Esophagus squamous epithelium (tissue), 5 donors: ENCODE measurements at regions not wholly inside any gene's neighbourhood (a gene's known extent, or its start where the extent isn't known, plus 50 kb on each side); places are given as distances from the start of the nearest gene placed in this dataset.

Experiments
- DNase-seq: peaks from one replicate; lab custom pipeline; 2025; lab: John Stamatoyannopoulos, UW
- H3K27ac ChIP-seq, 4 donors: fragments of 200-600 bp; sonication (generic); one replicate each; pipeline ENCODE4 v1.5.1; 2016 to 2019; ENCODE audit warnings: mild to moderate bottlenecking in 1 of 4
- H3K27me3 ChIP-seq, 4 donors: fragments of 200-600 bp; sonication (generic); 1 replicate in 3 of 4; 2 replicates in 1 of 4; pipeline versions ENCODE4 v1.5.1 to v1.6.0; 2017 to 2021; ENCODE audit warnings: antibody characterized with exemption in 1 of 4
- H3K36me3 ChIP-seq, 3 donors: fragments of 200-600 bp; sonication (generic); one replicate each; pipeline ENCODE4 v1.5.1; 2016 to 2019
- H3K4me1 ChIP-seq, 3 donors: fragments of 200-600 bp; sonication (generic); one replicate each; pipeline ENCODE4 v1.5.1; 2017 to 2019
- H3K4me3 ChIP-seq, 4 donors: fragments of 200-600 bp; sonication (generic); 1 replicate in 3 of 4; 2 replicates in 1 of 4; pipeline ENCODE4 v1.5.1; 2016 to 2019; ENCODE audit warnings: mild to moderate bottlenecking in 2 of 4, moderate library complexity in 1 of 4
- H3K9me3 ChIP-seq, 3 donors: fragments of 200-600 bp; sonication (generic); one replicate each; pipeline ENCODE4 v1.5.1; 2016 to 2019
- POLR2A ChIP-seq, 4 donors: fragments of 450-650 bp; IDR thresholded peaks; one replicate each; pipeline ENCODE4 v1.6.1; 2017; ENCODE audit warnings: antibody characterized with exemption in 4 of 4, mild to moderate bottlenecking in 4 of 4, moderate library complexity in 3 of 4
- WGBS, 2 donors: methylation state at CpG; one replicate each; pipeline ENCODE4 v1.1.5; 2018; 5-methylcytosine and 5-hydroxymethylcytosine counted together
- intact Hi-C: fragments of 100-400 bp; cut with DNase I; formaldehyde crosslinking; loops from one replicate; pipeline ENCODE4 v1.15.0; 2022
- TF ChIP-seq, protein P1 (sequence below), 6 experiments: fragments of 450-650 bp in 4 of 6; fragments of 200-600 bp in 2 of 6; sonication (generic) in 2 of 6; IDR thresholded peaks; one replicate each; pipeline ENCODE4 v1.5.1; 2016 to 2019; ENCODE audit warnings: antibody characterized with exemption in 6 of 6, mild to moderate bottlenecking in 4 of 6, moderate library complexity in 4 of 6
- donor health status: DM: yes; HTN: yes; CAD: no.

GRCh38 chr1:175814885-175815284, 71.5 kb upstream of the TNR start:
- H3K27me3 ChIP-seq = peaks cover 0 to 4% (median 0%) of the 10 kb centered on the region in 4 donors
- TF ChIP-seq, protein P1, sequence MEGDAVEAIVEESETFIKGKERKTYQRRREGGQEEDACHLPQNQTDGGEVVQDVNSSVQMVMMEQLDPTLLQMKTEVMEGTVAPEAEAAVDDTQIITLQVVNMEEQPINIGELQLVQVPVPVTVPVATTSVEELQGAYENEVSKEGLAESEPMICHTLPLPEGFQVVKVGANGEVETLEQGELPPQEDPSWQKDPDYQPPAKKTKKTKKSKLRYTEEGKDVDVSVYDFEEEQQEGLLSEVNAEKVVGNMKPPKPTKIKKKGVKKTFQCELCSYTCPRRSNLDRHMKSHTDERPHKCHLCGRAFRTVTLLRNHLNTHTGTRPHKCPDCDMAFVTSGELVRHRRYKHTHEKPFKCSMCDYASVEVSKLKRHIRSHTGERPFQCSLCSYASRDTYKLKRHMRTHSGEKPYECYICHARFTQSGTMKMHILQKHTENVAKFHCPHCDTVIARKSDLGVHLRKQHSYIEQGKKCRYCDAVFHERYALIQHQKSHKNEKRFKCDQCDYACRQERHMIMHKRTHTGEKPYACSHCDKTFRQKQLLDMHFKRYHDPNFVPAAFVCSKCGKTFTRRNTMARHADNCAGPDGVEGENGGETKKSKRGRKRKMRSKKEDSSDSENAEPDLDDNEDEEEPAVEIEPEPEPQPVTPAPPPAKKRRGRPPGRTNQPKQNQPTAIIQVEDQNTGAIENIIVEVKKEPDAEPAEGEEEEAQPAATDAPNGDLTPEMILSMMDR (IDR thresholded peaks at IDR 0.05) = no peak
- TF ChIP-seq POLR2A (IDR thresholded peaks at IDR 0.05) = no peak
- H3K27ac ChIP-seq = no peak overlapping the region
- H3K36me3 ChIP-seq = no peaks in the 10 kb centered on the region
- WGBS, 2 donors = 39 to 45% methylated on average over 3 of the region's 3 CpGs
- H3K4me1 ChIP-seq = no peaks in the 10 kb centered on the region
- no peak overlapping the region for H3K4me3 ChIP-seq
- no peak for DNase-seq
- no peaks in the 10 kb centered on the region for H3K9me3 ChIP-seq
- intact Hi-C loops = no loop called here

GRCh38 chr1:175812936-175813335, 69.5 kb upstream of the TNR start:
- peaks cover 0 to 4% (median 0%) of the 10 kb centered on the region in 4 donors for H3K27me3 ChIP-seq
- WGBS, 2 donors = 44 to 46% methylated on average over 2 of the region's 2 CpGs
- no peak overlapping the region for H3K4me3 ChIP-seq
- no peak overlapping the region for H3K27ac ChIP-seq
- H3K9me3 ChIP-seq = no peaks in the 10 kb centered on the region
- intact Hi-C loops = no loop called here
- no peaks in the 10 kb centered on the region for H3K4me1 ChIP-seq
- DNase-seq = no peak
- TF ChIP-seq POLR2A (IDR thresholded peaks at IDR 0.05) = no peak
- no peaks in the 10 kb centered on the region for H3K36me3 ChIP-seq

DNA sequence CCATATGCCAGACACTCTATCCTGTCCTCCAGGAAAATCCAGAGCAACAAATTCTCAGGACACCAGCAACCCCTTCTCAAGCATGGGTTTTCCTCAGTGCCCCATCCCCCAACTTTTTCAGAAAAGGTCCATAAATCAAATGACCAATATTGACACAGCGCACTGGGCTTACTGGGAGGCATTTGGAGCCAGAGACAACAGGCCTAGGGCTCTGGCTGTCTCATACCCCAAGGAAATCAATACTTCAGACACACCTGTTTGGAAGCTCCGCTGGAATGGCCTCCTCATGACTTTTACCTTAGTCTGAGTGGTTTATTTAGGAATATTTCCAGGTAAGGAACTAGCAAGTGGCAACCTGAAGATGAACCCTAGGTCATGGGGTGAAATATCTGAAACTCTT, 66.9 kb upstream of the TNR start:
- Histone ChIP-seq H3K27ac (no peak overlapping the region), H3K4me3 (no peak overlapping the region), H3K4me1 (no peaks in the 10 kb centered on the region), H3K36me3 (no peaks in the 10 kb centered on the region), H3K27me3 (peaks cover 0 to 4% (median 0%) of the 10 kb centered on the region in 4 donors), H3K9me3 (no peaks in the 10 kb centered on the region)
- WGBS, 2 donors = 20 to 66% methylated on average over 1 to 2 of the region's 2 CpGs
- intact Hi-C loops = no loop called here
- no peak for DNase-seq
- TF ChIP-seq POLR2A (IDR thresholded peaks at IDR 0.05) = no peak
- TF ChIP-seq, protein P1 (IDR thresholded peaks at IDR 0.05) = no peak

GRCh38 chr1:175808999-175809398, 65.6 kb upstream of the TNR start:
- H3K36me3 ChIP-seq = no peaks in the 10 kb centered on the region

GRCh38 chr1:175808573-175808972, 65.2 kb upstream of the TNR start:
- no peak for DNase-seq
- TF ChIP-seq POLR2A (IDR thresholded peaks at IDR 0.05) = no peak
- 37 to 44% methylated on average over 4 of the region's 4 CpGs for whole genome bisulfite sequencing, 2 donors
- Histone ChIP-seq H3K4me3 (no peak overlapping the region), H3K36me3 (no peaks in the 10 kb centered on the region), H3K4me1 (no peaks in the 10 kb centered on the region), H3K27ac (no peak overlapping the region), H3K27me3 (peaks cover 0 to 4% (median 0%) of the 10 kb centered on the region in 4 donors), H3K9me3 (no peaks in the 10 kb centered on the region)
- intact Hi-C loops = no loop called here

More at GRCh38 chr1:175808999-175809398, 65.6 kb upstream of the TNR start:
- H3K9me3 ChIP-seq = no peaks in the 10 kb centered on the region
- DNase-seq = no peak
- intact Hi-C loops = no loop called here
- peaks cover 0 to 4% (median 0%) of the 10 kb centered on the region in 4 donors for H3K27me3 ChIP-seq
- no peak overlapping the region for H3K4me3 ChIP-seq
- TF ChIP-seq, protein P1 (IDR thresholded peaks at IDR 0.05) = no peak
- no peak for TF ChIP-seq POLR2A (IDR thresholded peaks at IDR 0.05)
- no peaks in the 10 kb centered on the region for H3K4me1 ChIP-seq
- no peak overlapping the region for H3K27ac ChIP-seq

- H3K4me3 ChIP-seq = no peak overlapping the region
- intact Hi-C loops = no loop called here
- WGBS, 2 donors = 83 to 84% methylated on average over 3 of the region's 3 CpGs
These were observed 61.2 kb upstream of the TNR start for GRCh38 chr1:175804561-175804960.

More at GRCh38 chr1:175804561-175804960, 61.2 kb upstream of the TNR start:
- Histone ChIP-seq H3K4me1 (no peaks in the 10 kb centered on the region), H3K27me3 (no peaks in the 10 kb centered on the region), H3K27ac (no peak overlapping the region), H3K36me3 (no peaks in the 10 kb centered on the region), H3K9me3 (no peaks in the 10 kb centered on the region)
- no peak for DNase-seq
- TF ChIP-seq, protein P1 (IDR thresholded peaks at IDR 0.05) = no peak
- TF ChIP-seq POLR2A (IDR thresholded peaks at IDR 0.05) = no peak
